Hepatocyte (in vitro differentiated cells): ENCODE measurements at regions not wholly inside any gene's neighbourhood (a gene's known extent, or its start where the extent isn't known, plus 50 kb on each side); places are given as distances from the start of the nearest gene placed in this dataset.
"Not testable (repeated sequence)": the region's sequence is repeated elsewhere in the genome, so short reads cannot be mapped to it uniquely, and the experiment has no call there.

ENCODE experiments used
- DNase-seq: peaks from one replicate; pipeline ENCODE4 v3.0.0-alpha.2; 2016; ENCODE audit warnings: low spot score
- H2AFZ ChIP-seq: fragments of 200-600 bp; sonication (generic); 2 replicates; pipeline ENCODE4 v1.6.0; 2016; ENCODE audit warnings: antibody characterized with exemption, mild to moderate bottlenecking
- H3K27ac ChIP-seq: fragments of 200-600 bp; sonication (generic); 2 replicates; pipeline ENCODE4 v1.5.1; 2016; ENCODE audit warnings: mild to moderate bottlenecking
- H3K27me3 ChIP-seq: fragments of 200-600 bp; sonication (generic); 2 replicates; pipeline ENCODE4 v1.6.1; 2016
- H3K36me3 ChIP-seq: fragments of 200-600 bp; sonication (generic); replicated peaks from 2 replicates; pipeline ENCODE4 v1.5.1; 2016; ENCODE audit warnings: low read depth; ENCODE audit not compliant: insufficient read depth
- H3K4me1 ChIP-seq: fragments of 200-600 bp; sonication (generic); 2 replicates; pipeline ENCODE4 v1.5.1; 2016; ENCODE audit warnings: mild to moderate bottlenecking, moderate library complexity; ENCODE audit not compliant: insufficient read depth
- H3K4me2 ChIP-seq: fragments of 200-600 bp; sonication (generic); 2 replicates; pipeline ENCODE4 v1.6.0; 2016
- H3K4me3 ChIP-seq: fragments of 200-600 bp; sonication (generic); 2 replicates; pipeline ENCODE4 v1.5.1; 2016; ENCODE audit warnings: mild to moderate bottlenecking
- H3K79me2 ChIP-seq: fragments of 200-600 bp; sonication (generic); 2 replicates; pipeline ENCODE4 v1.6.0; 2017; ENCODE audit warnings: mild to moderate bottlenecking
- H3K9me2 ChIP-seq: fragments of 200-600 bp; sonication (generic); replicated peaks from 2 replicates; pipeline ENCODE4 v1.6.0; 2017; ENCODE audit warnings: mild to moderate bottlenecking; ENCODE audit not compliant: insufficient read depth
- H3K9me3 ChIP-seq: fragments of 200-600 bp; sonication (generic); 2 replicates; pipeline ENCODE4 v1.5.1; 2016; ENCODE audit warnings: low read depth, mild to moderate bottlenecking
- H4K20me1 ChIP-seq: fragments of 200-600 bp; sonication (generic); 2 replicates; pipeline ENCODE4 v1.6.0; 2016; ENCODE audit warnings: mild to moderate bottlenecking; ENCODE audit not compliant: insufficient read depth, poor library complexity, severe bottlenecking
- CTCF ChIP-seq: fragments of 200-600 bp; sonication (generic); IDR thresholded peaks from 2 replicates; pipeline ENCODE4 v1.5.1; 2016; ENCODE audit warnings: antibody characterized with exemption, mild to moderate bottlenecking; ENCODE audit not compliant: poor library complexity
- EZH2 ChIP-seq: fragments of 200-600 bp; sonication (generic); IDR thresholded peaks from 2 replicates; pipeline ENCODE4 v1.6.1; 2016; ENCODE audit warnings: antibody characterized with exemption, mild to moderate bottlenecking, borderline replicate concordance
- EZH2phosphoT487 ChIP-seq: fragments of 200-600 bp; sonication (generic); IDR thresholded peaks from one replicate; pipeline ENCODE4 v1.6.1; 2018; ENCODE audit warnings: antibody characterized with exemption, mild to moderate bottlenecking, low read depth, moderate library complexity; ENCODE audit not compliant: unreplicated experiment, severe bottlenecking
- WGBS: methylation state at CpG from one replicate; pipeline ENCODE4 v1.1.6; 2016; ENCODE audit warnings: low lambda C conversion rate; ENCODE audit errors: missing lambda C conversion rate; 5-methylcytosine and 5-hydroxymethylcytosine counted together

GRCh38 chr22:49513358-49513851 lies 314.3 kb downstream of the BRD1 start:
- no peak for TF ChIP-seq CTCF
- TF ChIP-seq EZH2: no peak
- no peak for TF ChIP-seq EZH2phosphoT487
- H3K4me1 ChIP-seq: no peaks in the 10 kb centered on the region
- H2AFZ ChIP-seq: no peak overlapping the region
- H3K27me3 ChIP-seq: no peaks in the 10 kb centered on the region
- H4K20me1 ChIP-seq: no peaks in the 10 kb centered on the region
- H3K4me3 ChIP-seq: no peak overlapping the region
- H3K9me3 ChIP-seq: no peaks in the 10 kb centered on the region
- no peak overlapping the region for H3K4me2 ChIP-seq
- H3K79me2 ChIP-seq: no peaks in the 10 kb centered on the region
- no peaks in the 10 kb centered on the region for H3K9me2 ChIP-seq
- DNase-seq: no peak
- H3K27ac ChIP-seq: no peak overlapping the region
- 54% methylated on average over 5 of the region's 5 CpGs for WGBS
- no peaks in the 10 kb centered on the region for H3K36me3 ChIP-seq

- 54% methylated on average over 13 of the region's 13 CpGs for WGBS
- TF ChIP-seq CTCF (no peak), EZH2 (no peak), EZH2phosphoT487 (no peak)
- no peak overlapping the region for H3K4me2 ChIP-seq
These were observed 315.0 kb downstream of the BRD1 start for GRCh38 chr22:49512487-49513165.

GRCh38 chr22:49511393-49512189 lies 316.1 kb downstream of the BRD1 start:
- not testable (repeated sequence) for H3K36me3 ChIP-seq, H3K9me3 ChIP-seq, H3K4me3 ChIP-seq, H3K4me1 ChIP-seq, DNase-seq, H3K79me2 ChIP-seq, H4K20me1 ChIP-seq, H2AFZ ChIP-seq, H3K27ac ChIP-seq, H3K27me3 ChIP-seq, H3K9me2 ChIP-seq, H3K4me2 ChIP-seq
- WGBS: 96% methylated on average over 5 of the region's 5 CpGs

More at GRCh38 chr22:49512487-49513165, 315.0 kb downstream of the BRD1 start:
- no peaks in the 10 kb centered on the region for H3K79me2 ChIP-seq
- H3K27ac ChIP-seq: no peak overlapping the region
- no peak overlapping the region for H3K4me3 ChIP-seq
- H4K20me1 ChIP-seq: no peaks in the 10 kb centered on the region
- no peaks in the 10 kb centered on the region for H3K36me3 ChIP-seq
- no peaks in the 10 kb centered on the region for H3K9me3 ChIP-seq
- no peak for DNase-seq
- no peaks in the 10 kb centered on the region for H3K27me3 ChIP-seq
- no peaks in the 10 kb centered on the region for H3K4me1 ChIP-seq
- H3K9me2 ChIP-seq: no peaks in the 10 kb centered on the region
- no peak overlapping the region for H2AFZ ChIP-seq

- 98% methylated on average over 1 of the region's 1 CpG for WGBS
- no peaks in the 10 kb centered on the region for H3K9me3 ChIP-seq
These were observed 317.0 kb downstream of the BRD1 start for GRCh38 chr22:49510718-49511117.

More at GRCh38 chr22:49510718-49511117, 317.0 kb downstream of the BRD1 start:
- Histone ChIP-seq H3K36me3 (no peaks in the 10 kb centered on the region), H3K27ac (no peak overlapping the region), H3K4me1 (no peaks in the 10 kb centered on the region), H3K9me2 (no peaks in the 10 kb centered on the region), H4K20me1 (no peaks in the 10 kb centered on the region), H3K4me3 (no peak overlapping the region), H3K79me2 (no peaks in the 10 kb centered on the region), H2AFZ (no peak overlapping the region), H3K27me3 (no peaks in the 10 kb centered on the region), H3K4me2 (no peak overlapping the region)
- no peak for DNase-seq
- no peak for TF ChIP-seq CTCF
